H54 (cell line): ENCODE measurements at regions not wholly inside any gene's neighbourhood (a gene's known extent, or its start where the extent isn't known, plus 50 kb on each side); places are given as distances from the start of the nearest gene placed in this dataset.
"Not testable (repeated sequence)": the region's sequence is repeated elsewhere in the genome, so short reads cannot be mapped to it uniquely, and the experiment has no call there.

ENCODE experiments used
- DNase-seq: peaks from one replicate; pipeline ENCODE4 v3.0.0; 2011; ENCODE audit warnings: low spot score, mixed read lengths; ENCODE audit not compliant: insufficient read length
- FAIRE-seq: peaks from 3 replicates; lab custom pipeline; 2011; peaks lifted over from hg19 to GRCh38; lab: Jason Lieb, UNC
- POLR2A ChIP-seq: IDR thresholded peaks from 2 replicates; pipeline ENCODE4 v1.6.1; 2011; ENCODE audit warnings: low read depth, mild to moderate bottlenecking, low read length

GRCh38 chr7:86123476-86123875 is 520.2 kb upstream of the GRM3 start:
- FAIRE-seq (no peak), DNase-seq (no peak)
- no peak for TF ChIP-seq POLR2A

DNA sequence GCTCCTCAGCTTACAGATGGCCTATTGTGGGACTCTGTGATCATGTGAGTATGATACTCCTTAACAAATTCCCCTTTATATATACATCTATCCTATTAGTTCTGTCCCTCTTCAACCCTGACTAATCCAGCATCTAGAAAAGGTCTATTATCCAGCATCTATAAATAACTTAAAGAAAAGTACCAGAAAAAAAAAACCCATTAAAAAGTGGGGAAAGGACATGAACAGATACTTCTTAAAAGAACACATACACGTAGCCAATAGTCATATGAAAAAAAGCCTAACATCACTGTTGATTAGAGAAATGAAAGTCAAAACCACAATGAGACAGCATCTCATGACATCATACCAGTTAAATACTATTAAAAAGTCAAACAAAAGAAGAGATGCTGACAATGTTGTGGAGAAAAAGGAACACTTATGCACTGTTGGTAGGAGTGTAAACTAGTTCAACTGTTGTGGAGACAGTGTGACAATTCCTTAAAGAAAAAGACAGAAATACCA is 549.5 kb upstream of the GRM3 start:
- FAIRE-seq (no peak), DNase-seq (no peak)
- TF ChIP-seq POLR2A, result no peak

DNA sequence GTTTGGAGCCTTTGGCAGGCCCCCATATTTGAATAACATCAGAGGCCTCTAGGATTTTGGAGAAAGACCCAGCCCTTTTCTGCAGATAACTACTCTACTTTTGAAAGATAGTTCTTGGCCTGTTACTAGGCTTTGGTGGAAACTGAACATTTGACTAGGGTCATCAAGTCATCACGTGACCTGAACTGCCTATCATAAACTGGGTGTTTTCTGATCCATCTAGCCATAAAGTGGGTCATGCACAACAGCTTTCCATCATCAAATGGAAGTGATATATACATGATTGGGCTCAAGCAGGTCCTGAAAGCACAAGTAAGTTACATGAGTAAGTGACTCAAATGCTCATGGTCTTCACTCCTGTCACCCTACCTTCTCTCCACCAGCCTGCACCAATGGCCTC is 552.3 kb upstream of the GRM3 start:
- no peak for TF ChIP-seq POLR2A
- FAIRE-seq (no peak), DNase-seq (no peak)

GRCh38 chr7:86089455-86089854 is 554.3 kb upstream of the GRM3 start:
- FAIRE-seq, result no peak
- no peak for TF ChIP-seq POLR2A
- no peak for DNase-seq

GRCh38 chr7:86064572-86064971 is 579.1 kb upstream of the GRM3 start:
- not testable (repeated sequence) for FAIRE-seq

DNA sequence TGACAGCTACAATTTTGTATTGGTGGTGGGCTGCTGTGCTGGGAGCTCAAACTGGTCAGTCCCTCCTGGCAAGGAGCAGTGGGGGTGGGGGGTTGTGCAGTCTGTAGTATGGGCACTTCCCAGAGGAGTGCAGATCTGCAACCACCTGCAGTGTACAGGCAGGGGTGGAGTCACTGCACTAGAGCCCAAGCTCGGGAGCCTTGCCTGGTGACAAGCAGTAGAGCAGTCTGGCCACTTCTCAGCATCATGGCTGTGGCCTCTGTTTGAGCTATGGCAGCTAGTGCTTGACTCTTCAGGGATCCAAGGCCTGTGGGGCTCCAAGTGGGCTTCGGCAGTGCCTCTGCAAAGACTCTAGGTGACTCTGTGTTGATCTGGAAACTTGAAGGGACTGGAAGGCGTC is 585.1 kb upstream of the GRM3 start:
- no peak for DNase-seq
- FAIRE-seq, result no peak
- no peak for TF ChIP-seq POLR2A

More at GRCh38 chr7:86064572-86064971, 579.1 kb upstream of the GRM3 start:
- DNase-seq, result not testable (repeated sequence)

- TF ChIP-seq POLR2A, result no peak
- FAIRE-seq (no peak), DNase-seq (no peak)
Observed at GRCh38 chr7:86050918-86051317, 592.8 kb upstream of the GRM3 start.

DNA sequence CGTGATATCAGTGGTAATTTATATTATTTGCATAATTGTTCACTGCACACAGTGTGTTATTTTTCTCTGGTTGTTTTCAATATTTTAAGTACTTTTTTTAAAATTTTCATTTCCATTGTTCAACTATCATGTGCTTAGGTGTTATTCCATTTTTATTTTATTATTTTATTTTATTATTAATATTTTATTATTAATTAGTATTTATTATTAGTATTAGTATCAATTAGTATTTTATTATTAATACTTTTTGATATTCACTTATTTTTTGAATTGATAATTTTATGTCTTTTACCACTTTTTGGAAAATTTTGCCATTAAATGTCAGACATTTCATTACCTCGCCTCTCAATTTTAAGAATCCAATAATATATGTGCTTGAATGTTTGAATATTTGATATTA is 593.8 kb upstream of the GRM3 start:
- TF ChIP-seq POLR2A, result no peak
- FAIRE-seq, result no peak
- DNase-seq, result no peak

DNA sequence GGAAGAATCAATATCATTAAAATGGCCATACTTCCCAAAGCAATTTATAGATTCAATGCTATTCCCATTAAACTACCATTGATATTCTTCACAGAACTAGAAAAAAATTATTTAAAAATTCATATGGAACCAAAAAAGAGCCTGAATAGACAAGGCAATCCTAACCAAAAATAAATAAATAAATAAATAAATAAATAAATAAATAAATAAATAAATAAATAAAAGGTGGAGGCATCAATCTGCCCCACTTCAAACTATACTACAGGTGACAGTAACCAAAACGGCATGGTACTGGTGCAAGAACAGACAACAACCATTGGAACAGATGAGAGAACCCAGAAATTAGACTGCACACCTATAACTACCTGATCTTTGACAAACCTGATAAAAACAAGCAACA is 598.5 kb upstream of the GRM3 start:
- DNase-seq, FAIRE-seq: not testable (repeated sequence)

DNA sequence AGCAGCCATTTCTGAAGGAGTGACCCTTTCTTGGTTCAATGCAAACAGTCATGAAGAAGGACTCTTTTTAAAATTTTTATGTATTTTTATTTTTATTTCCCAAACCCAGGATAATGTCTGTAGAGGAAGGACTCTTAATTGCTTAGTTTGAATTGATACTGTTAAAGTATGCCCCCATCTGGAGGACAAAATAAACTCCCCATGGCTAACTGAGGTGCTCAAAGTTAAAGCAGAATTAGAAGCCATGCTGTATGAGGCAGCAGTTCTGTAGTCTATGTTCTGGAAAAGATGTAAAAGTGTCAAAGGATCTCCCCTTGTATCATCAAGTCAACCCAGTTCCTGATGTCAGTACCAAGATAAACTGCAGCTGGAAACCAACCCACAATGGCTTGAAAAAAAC is 617.9 kb upstream of the GRM3 start:
- FAIRE-seq, result no peak
- DNase-seq, result no peak
- TF ChIP-seq POLR2A, result no peak

- no peak for FAIRE-seq
- no peak for DNase-seq
- no peak for TF ChIP-seq POLR2A
Observed at GRCh38 chr7:86013662-86014061, 630.0 kb upstream of the GRM3 start.

- no peak for FAIRE-seq
- DNase-seq, result no peak
- no peak for TF ChIP-seq POLR2A
Observed at GRCh38 chr7:86012971-86013370, 630.7 kb upstream of the GRM3 start.

DNA sequence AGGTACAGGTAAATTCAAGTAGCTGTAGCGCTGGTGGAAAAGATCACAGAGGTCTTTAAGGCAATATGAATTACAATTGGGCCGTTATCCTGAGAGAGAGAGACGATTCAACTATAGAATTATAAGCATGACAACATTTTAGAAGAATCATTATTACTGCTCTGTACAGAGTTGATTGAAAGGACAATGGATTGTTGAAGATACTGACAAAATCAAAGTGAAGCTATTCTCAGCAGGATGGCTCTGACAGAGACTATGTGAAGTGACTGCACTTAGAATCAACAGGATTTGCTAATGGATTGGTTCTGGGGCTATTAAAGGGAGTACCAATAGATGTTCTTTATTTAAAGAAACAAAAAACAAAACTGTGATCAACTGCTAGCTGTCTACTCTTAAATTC is 634.8 kb upstream of the GRM3 start:
- FAIRE-seq, result no peak
- TF ChIP-seq POLR2A, result no peak
- no peak for DNase-seq

DNA sequence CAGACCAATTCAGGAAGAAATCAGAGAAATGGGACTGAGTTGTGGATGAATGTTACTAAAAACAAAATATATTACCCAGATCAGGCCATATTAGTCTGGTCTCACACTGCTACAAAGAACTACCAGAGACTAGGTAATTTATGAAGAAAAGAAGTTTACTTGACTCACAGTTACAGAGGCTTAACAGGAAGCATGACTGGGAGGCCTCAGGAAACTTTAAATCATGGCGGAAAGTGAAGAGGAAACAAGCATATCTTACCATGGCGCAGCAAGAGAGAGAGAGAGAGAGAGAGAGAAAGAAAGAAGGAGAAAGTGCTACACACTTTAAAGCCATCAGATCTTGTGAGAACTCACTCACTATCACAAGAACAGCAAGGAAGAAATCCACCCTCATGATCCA is 636.8 kb upstream of the GRM3 start:
- FAIRE-seq (no peak), DNase-seq (no peak)
- no peak for TF ChIP-seq POLR2A

DNA sequence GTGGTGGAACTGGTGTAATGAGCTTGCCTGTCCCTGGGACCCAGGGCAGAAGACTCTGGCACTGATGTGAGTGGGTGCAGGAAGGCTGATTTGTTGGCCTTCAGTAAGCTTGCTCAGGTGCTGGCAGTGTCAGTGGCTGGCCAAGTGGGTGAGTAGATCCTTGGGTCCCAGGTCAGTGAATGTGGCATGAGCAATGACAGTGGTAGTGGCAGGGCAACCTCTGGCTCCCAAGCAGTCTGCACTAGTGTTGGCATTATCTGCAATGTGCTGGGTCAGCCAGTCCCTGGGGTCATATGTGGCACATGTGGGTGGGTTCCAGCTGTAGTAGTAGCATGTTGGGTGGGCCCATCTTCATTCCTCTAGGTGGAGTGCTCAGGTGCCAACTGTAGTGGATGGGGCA is 640.9 kb upstream of the GRM3 start:
- FAIRE-seq (no peak), DNase-seq (no peak)
- no peak for TF ChIP-seq POLR2A

DNA sequence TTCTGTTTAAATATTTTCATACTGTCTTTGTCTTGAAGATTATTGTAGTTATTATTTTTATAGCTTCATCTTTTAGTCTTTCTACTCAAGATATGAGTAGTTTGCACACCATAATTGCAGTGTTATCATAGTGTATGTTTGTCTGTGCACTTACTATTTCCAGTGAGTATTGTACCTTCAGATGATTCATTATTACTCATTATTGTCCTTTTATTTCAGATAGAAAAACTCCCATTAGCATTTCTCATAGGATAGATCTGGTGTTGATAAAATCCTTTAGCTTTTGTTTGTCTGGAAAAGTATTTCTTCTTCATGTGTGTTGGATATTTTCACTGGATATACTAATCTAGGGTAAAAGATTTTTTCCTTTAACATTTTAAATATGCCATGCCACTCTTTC is 646.2 kb upstream of the GRM3 start:
- no peak for DNase-seq
- TF ChIP-seq POLR2A, result no peak
- FAIRE-seq, result no peak
